ENCODE measurements at regions not wholly inside any gene's neighbourhood (a gene's known extent, or its start where the extent isn't known, plus 50 kb on each side); places are given as distances from the start of the nearest gene placed in this dataset.
"Not testable (repeated sequence)": the region's sequence is repeated elsewhere in the genome, so short reads cannot be mapped to it uniquely, and the experiment has no call there.

GRCh38 chr2:180709392-180710145 is 270.8 kb upstream of the UBE2E3 start:
- DNase-seq = no peak
- intact Hi-C loops (cut with DNase I) = no loop called here

- peak in 3 of 42 donors; percentile 9 to 51 (median 12) for DNase-seq
- intact Hi-C loops (cut with DNase I) = no loop called here
Observed at GRCh38 chr2:180707884-180708205, 272.6 kb upstream of the UBE2E3 start.

GRCh38 chr2:180707175-180707883 is 273.1 kb upstream of the UBE2E3 start:
- DNase-seq = no peak
- intact Hi-C loops (cut with DNase I) = no loop called here

GRCh38 chr2:180706694-180707093 is 273.7 kb upstream of the UBE2E3 start:
- intact Hi-C loops (cut with DNase I) = no loop called here
- no peak for DNase-seq

GRCh38 chr2:180705551-180705950 is 274.9 kb upstream of the UBE2E3 start:
- intact Hi-C loops (cut with DNase I) = no loop called here
- no peak for DNase-seq

GRCh38 chr2:180705122-180705521 is 275.3 kb upstream of the UBE2E3 start:
- no peak for DNase-seq
- intact Hi-C loops (cut with DNase I) = no loop called here

- DNase-seq = no peak
- intact Hi-C loops (cut with DNase I) = no loop called here
Observed at GRCh38 chr2:180699657-180700361, 280.6 kb upstream of the UBE2E3 start.

GRCh38 chr2:180698668-180699067 is 281.7 kb upstream of the UBE2E3 start:
- no peak for DNase-seq
- intact Hi-C loops (cut with DNase I) = no loop called here

GRCh38 chr2:180695586-180696401 is 284.6 kb upstream of the UBE2E3 start:
- intact Hi-C loops (cut with DNase I) = no loop called here
- DNase-seq = no peak

GRCh38 chr2:180694445-180695421 is 285.7 kb upstream of the UBE2E3 start:
- no peak for DNase-seq
- intact Hi-C loops (cut with DNase I) = no loop called here

GRCh38 chr2:180692322-180692721 is 288.1 kb upstream of the UBE2E3 start:
- DNase-seq = no peak
- intact Hi-C loops (cut with DNase I) = no loop called here

- intact Hi-C loops (cut with DNase I); DNase-seq: not testable (repeated sequence)
Observed at GRCh38 chr2:180691855-180692223, 288.6 kb upstream of the UBE2E3 start.

- DNase-seq; intact Hi-C loops (cut with DNase I): not testable (repeated sequence)
Observed at GRCh38 chr2:180691186-180691854, 289.1 kb upstream of the UBE2E3 start.

- DNase-seq = no peak
- intact Hi-C loops (cut with DNase I) = no loop called here
Observed at GRCh38 chr2:180690611-180691010, 289.8 kb upstream of the UBE2E3 start.

GRCh38 chr2:180682871-180683270 is 297.5 kb upstream of the UBE2E3 start:
- no peak for DNase-seq
- intact Hi-C loops (cut with DNase I) = no loop called here

GRCh38 chr2:180679693-180680092 is 300.7 kb upstream of the UBE2E3 start:
- intact Hi-C loops (cut with DNase I) = no loop called here
- DNase-seq = no peak

- no peak for DNase-seq
- intact Hi-C loops (cut with DNase I) = no loop called here
Observed at GRCh38 chr2:180678625-180678972, 301.8 kb upstream of the UBE2E3 start.
